HG02798 (cell line): ENCODE measurements at regions not wholly inside any gene's neighbourhood (a gene's known extent, or its start where the extent isn't known, plus 50 kb on each side); places are given as distances from the start of the nearest gene placed in this dataset.
"Not testable (repeated sequence)": the region's sequence is repeated elsewhere in the genome, so short reads cannot be mapped to it uniquely, and the experiment has no call there.

ENCODE experiments used
- ATAC-seq: cut with Tn5 transposase; IDR thresholded peaks from one replicate; pipeline ENCODE4 v1.9.1; 2021; ENCODE audit warnings: mild to moderate bottlenecking; ENCODE audit not compliant: unreplicated experiment, poor library complexity

DNA sequence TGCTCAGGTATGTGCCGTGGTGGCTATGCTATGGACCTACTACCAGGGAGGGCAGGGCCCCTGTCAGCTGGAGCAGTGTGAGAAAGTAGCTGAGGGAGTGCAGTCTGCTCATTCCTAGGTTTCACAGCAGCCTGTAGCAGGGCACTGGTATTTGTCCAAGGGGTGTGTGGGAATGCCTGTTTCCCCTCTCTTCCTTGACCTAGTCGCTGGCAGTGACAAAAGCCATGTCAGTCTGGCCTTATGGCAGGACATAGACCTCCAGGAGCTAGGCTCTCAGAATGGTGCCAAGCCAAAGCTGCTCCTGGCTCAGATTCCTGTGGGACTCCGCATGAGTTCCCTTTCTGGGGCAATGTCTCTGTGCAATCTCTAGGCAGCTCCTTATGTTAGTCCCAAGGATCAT, 253.9 kb upstream of the TYRP1 start:
- ATAC-seq, result no peak

DNA sequence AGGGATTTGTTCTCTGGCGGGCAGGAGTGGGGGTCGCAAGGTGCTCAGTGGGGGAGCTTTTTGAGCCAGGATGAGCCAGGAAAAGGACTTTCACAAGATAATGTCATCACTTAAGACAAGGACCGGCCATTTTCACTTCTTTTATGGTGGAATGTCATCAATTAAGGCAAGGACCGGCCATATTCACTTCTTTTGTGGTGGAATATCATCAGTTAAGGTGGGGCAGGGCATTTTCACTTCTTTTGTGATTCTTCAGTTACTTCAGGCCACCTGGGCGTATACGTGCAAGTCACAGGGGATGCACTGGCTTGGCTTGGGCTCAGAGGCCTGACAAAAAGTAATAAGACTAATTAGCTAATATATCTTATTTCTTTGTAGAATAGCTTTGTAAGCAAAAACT, 252.1 kb upstream of the TYRP1 start:
- not testable (repeated sequence) for ATAC-seq

DNA sequence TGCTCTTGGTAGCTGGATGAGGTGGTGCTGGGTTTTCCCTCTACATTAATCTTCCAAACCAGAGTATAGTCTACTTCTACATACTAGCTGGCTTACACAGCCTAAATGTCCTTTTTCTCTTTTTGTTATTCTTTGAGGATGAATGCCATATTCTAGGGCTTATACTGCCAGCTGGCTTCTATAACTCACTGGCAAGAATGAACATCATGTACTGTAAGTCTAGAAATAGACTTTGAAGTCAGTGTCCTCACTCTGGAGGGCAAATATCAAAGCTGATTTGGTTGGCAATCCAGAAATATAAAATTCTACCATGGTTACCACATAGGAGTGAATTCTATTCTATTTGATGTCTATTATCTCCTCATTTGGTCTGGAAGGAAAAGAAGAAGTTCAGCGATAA, 251.7 kb upstream of the TYRP1 start:
- no peak for ATAC-seq

DNA sequence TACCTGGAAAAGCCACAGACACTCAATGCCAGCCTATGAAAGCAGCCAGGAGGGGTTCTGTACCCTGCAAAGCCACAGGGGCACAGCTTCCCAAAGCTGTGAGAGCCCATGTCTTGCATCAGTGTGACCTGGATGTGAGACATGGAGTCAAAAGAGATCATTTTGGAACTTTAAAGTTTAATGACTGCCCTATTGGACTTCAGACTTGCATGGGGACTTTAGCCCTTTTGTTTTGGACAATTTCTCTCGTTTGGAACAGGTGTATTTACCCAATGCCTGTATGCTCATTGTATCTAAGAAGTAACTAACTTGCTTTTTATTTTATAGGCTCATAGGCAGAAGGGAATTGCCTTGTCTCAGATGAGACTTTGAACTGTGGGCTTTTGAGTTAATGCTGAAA, 244.9 kb upstream of the TYRP1 start:
- ATAC-seq, result no peak

DNA sequence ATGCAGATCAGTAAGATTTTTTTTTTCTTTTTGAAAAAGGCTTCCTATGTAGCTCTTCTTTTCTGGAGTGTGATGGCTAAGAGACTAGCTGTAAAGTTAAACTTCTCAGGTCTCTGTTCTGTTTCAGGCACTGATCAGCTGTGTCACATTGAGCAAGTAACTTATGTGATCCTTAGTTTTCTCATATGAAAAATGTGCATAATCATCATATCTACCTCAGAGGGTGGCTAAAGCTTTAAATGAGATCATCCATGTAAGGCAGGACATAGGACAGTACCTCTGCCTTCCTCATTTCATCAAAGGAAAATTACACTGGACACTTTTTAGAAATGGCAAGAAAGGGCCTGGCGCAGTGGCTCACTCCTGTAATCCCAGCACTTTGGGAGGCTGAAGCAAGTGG, 235.9 kb upstream of the TYRP1 start:
- no peak for ATAC-seq

DNA sequence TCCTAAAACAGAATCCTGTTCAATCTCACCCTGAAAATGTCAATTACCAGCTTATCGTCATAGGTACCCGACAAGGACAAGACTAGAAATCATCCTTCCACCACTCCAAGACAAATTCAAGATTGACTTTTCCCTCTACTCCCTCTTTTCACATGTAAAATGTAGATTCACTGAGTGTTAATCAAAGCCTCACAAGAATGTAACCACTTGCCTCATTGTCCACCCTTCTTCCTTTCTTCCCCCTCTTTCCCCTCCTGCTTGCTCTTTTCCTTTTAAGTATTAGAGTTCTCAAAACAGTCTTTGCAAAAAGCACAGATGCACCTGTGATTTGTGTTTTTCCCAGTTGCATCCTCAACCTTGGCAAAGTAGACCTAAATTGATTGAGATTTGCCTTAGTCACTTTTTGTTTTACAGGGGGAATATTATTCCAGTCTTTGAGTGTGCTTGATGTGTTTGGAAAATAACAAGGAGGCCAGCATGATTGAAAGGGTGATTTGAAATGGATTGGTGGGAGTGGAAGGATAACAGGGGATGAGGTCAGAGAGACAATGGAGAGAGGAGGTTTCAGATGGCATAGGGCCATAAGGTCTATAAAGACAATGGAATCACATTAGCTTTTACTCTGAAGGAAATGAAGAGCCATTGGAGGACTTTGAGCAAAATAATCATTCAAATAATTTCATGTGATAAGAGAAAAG, 231.3 kb upstream of the TYRP1 start:
- ATAC-seq, result no peak

DNA sequence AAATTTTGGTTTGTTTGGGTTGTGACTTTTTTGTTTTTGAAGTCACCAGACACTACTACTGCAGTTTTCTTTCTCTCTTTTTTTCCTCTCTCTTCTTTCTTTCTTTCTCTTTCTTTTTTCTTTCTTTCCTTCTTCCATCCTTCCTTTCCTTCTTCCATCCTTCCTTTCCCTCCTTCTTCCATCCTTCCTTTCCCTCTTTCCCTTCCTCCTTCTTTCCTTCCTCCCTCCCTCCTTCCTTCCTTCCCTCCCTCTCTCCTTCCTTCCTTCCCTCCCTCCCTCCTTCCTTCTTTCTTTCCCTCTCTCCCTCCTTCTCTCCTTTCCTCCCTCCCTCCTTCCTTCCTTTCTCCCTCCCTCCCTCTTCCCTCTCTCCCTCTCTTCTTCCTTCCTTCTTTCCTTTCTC, 230.3 kb upstream of the TYRP1 start:
- ATAC-seq, result no peak

DNA sequence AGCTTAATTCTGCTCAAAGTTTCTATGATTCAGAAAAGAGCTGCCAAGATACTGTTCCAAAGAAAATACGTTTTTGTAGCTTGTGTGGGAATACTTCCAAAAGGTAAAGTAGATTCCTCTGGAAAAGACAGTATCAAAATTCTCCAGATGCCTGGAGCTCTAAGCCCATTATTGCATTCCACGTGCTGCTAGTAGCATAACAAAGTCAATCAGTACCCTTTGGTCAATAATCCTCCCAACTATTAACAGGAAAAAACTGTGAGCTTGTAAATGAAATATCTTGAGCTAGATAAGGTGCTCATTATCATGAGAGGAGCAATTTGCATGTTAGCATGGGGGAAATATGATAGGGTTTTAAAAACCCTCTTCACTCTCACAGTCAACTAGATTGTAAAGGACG, 229.5 kb upstream of the TYRP1 start:
- ATAC-seq, result no peak

DNA sequence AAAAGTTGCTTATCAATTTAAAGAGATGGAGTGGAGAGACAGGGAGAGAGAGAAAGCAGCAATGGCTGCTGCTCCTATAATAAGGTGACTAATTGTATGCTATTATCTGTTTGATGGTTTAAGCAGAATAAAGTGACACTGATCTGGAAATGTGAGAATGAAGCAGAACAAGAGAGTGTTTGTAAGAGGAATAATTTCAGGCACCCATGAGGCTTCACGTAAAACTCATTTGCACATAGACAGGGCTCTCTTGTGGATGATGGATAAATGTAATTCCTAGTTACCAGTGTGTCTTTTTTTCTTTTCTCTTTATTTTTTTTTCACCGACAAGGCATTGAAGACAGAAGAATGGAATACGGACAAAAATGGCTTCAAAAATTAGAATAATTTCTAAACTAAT, 228.8 kb upstream of the TYRP1 start:
- no peak for ATAC-seq

DNA sequence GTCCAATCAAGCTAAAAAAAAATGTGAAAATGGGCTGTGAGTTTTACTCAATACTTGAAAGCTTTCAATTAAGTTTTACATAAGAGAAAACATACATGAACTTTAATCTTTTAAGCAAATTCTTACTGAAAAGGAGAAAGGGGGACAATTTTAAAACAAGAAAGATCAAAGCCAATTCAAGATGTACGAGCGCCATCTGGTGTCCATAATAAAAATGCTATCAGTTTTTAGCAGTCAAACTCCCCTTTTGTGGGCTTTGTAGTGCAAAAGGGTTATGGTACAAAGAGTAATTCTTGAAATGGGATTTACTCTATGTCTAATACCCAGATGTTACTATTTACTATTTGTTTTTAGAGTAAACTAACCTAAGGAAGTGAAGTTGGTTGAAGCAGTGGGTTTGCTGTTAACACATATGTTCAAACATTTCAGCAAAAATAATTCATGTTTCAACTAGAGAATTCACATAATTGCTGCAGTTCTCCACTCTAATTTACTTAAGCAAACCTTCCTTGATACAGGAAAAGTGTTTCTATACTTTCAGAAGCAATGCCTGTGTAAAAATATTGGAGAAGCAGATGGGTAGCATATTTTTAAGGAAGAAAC, 228.2 kb upstream of the TYRP1 start:
- no peak for ATAC-seq

DNA sequence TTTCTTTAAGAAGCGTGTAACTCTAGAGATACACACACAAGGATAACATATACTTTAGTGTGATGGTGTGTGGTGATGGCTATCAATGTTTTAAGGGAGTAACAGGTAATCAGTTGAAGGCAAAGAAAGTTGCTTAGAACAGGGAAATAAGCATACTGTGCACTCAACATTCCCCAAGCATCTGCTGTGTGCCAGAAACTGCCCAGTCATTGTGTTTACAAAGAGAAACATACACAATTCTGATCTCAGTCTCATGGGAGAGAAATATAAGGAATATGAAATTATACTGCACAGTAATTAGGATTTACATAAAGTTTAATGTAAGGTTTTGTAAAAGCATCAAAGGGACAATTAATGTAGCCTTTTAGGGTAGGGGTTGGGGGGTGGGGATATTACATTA, 224.1 kb upstream of the TYRP1 start:
- no peak for ATAC-seq

DNA sequence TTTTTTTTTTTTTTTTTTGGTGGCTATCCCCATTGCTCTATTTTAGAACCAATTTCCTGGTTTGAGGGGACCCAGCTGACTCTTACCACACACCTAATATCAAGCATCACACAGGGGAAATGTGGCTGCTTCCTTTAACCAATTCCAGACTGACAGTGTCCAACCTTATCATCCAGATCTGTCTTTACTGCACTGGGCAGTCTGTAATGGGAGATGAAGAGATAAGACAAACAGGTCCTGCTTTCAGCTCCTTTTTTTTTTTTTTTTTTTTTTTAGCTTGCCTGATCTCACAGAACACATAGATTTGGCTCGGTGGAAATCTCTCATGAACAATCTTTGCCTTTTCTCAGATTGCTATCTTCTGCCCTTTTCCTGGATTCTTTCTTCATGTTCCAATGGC, 198.8 kb upstream of the TYRP1 start:
- no peak for ATAC-seq

DNA sequence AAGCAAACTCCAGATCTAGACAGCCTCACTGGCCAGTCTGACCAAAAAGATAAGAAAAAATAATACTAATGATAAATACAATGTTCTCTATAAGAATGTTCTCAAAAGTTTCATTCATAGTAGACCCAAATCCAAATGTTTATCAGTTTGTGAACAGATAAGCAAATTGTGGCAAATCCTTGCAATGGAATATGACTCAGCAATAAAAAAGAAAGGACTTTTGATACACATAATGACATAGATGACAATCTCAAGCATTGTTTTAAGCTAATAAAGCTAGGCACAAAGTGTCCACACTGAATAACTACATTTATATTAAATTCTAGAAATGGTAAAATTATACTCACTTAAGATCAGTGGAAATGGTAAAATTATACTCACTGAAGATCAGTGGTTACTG, 195.4 kb upstream of the TYRP1 start:
- no peak for ATAC-seq

DNA sequence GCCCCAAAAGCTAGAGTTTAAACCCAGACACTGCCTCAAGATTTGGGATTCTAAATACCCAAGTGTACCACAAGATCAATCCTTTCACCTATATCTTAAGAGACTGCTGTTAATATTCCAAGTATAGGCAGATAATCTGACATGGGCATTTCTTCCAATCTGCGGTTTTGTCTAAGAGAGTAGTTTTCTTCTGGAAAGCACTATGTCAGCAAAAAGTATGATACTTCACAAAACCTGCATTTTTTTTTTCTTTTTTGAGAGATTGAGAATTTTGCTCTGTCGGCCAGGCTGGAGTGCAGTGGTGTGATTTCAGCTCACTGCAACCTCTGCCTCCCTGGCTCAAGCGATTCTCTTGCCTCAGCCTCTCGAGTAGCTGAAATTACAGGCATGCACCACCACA, 190.7 kb upstream of the TYRP1 start:
- ATAC-seq, result no peak

DNA sequence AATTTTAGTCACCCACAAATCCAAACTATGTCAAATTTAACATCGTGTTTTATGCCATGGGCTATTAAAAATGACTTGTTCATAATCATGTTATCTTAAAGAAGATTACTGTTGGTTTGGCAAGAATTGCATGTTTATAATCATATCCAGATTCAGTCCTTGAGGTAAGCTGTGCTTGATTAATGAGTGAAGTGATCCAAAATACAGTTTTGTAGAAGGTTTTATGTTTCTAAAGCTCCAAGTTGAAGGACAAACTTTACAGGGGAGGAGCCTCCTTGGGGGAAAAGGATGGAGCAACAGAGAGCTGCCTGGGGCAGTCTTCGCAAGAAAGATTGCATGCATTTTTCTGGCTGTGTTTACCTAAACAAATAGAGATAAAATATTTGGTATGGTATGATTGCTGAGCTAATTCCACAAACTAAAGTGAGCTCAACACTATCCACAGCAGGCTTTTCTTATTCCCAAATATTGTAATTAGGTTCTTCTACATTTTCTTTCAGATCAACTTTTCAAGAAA, 189.5 kb upstream of the TYRP1 start:
- ATAC-seq, result no peak

DNA sequence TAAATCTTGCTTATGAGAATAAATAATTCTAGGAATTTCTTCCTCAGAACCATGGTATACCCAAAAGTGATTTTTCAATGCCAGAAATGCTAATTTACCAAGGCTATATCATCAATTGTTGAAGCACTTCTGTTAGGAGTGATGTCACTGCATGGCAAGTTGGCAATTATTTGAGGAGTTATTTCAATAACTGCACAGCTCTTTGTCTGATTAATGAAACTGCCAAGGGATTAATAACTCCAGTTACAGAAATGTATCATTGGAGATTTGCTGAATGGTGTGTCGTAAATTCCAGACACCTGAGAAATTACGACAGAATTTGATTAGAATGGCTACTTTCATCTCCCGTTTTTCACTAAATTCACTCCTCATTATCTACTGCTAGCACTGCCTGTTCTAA, 182.6 kb upstream of the TYRP1 start:
- ATAC-seq, result no peak

DNA sequence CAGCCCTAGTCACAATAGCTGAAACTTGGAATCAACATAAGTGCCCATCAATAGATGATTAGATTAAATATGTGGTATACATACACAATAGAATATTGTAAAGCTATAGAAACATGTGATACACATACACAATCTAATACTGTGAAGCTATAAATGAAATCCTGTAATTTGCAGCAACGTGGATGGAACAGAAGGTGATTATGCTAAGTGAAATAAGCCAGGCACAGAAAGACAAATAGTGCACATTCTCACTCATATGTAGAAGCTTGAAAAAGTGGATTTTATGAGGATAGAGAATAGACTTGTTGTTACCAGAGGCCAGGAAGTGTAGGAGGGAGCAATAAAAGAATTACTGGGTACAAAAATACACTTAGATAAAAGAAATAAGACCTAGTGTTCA, 181.5 kb upstream of the TYRP1 start:
- ATAC-seq, result no peak

DNA sequence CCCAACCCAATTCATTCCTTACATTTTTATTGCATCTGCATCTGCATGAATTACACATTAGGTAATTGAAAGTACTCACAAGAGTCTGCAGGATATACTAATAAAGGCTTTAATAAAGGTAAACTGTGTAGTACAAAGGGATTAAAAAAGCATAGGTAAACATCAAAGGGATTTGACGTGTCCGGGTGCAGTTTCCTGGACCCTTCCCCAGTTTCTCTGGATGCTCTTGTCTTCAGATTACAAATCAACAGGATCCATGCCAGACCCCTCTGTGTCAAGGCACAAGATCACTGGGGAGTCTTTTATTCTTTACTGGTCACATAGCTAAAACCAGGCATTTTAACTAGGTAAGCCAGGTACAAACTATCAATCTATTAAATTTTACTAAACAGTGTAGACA, 177.2 kb upstream of the TYRP1 start:
- no peak for ATAC-seq

DNA sequence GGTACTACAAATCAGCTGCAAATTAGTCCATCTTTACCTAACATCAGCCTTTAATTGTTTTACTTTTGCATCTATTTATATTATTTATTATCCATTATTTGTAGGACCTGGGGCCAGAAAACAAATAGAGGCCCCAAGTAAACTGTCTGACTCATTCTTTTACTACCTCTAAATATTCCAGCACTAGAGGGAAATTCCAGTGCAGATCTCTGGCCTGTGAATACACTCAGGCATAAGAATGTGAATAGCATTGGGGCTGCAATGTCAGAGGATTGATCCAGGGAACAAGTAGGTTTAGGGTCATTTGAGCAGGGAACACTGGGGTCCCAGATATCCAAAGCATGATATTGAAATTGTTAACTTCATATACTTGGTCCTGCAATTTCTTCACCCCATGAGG, 176.6 kb upstream of the TYRP1 start:
- no peak for ATAC-seq

DNA sequence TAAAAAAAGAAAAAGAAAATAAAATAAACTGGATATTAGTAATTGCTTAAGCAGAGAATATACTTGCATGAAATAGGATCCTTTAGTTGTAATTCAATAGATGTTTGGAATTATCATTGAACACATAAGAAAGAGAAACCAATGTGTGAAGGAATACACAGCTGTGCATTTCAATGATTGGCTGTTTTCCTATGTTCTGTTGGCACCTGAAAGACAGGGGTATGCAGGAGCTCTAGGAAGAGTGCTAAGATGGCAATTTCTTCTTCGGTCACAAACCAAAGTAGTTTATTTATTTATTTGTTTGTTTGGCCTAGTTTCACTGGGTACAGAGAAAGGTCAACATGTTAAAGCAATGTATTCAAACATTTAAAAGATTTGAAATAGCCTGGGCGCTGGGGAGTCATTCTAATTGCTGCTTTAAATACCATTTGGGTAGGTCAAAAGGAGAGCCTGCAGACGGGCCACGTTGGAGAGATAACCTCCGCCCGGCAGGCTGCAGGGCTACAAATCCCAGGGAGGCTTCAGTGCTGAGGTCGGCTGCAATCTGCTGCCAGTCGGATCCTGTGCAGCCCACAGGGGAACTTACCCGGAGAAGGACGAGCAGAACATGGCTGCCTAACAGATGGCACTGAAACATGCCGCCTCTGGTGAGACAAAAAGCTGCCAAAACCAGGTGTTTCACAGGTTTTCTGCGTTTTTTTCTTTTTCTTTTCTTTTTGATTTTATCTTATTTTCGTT, 154.2 kb upstream of the TYRP1 start:
- ATAC-seq, result no peak

DNA sequence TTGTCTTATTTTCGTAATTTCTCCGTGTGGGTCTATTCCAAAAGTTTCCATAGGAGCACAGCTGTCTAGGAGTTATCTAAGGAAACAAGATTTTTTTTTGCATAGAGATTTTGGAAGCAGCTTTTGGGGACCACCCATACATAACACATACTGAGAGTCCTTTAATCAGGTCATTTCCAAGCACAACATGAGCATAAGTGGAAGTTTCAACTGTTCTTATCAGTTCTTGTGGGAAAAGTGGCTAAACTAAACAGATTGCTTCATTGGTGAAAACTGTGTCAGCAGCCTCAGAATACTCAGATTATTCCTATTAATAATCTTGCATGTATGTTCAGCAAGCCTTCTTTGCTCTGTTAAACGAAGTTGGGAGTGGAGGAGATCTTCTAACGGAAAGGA, 153.6 kb upstream of the TYRP1 start:
- ATAC-seq, result no peak

DNA sequence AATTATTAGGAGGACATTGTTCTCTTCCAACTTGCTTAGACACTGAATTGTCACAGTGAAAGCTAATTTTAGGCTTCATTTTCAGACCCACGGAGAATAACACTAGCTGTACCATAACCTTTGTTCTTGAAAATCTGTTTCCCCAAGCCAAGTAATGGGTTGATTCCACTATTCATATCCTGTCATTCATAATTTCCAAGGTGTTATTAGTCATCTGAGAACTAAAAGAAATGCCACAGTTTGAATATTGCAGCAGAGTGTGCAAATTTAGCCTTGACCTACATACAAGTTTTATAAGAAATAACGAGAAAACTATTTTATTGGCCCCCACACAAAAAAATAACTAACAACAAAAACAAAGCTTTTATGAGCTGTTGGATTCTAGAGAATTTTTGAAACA, 148.5 kb upstream of the TYRP1 start:
- ATAC-seq, result no peak
